PFSK-1 (cell line): ENCODE measurements at regions not wholly inside any gene's neighbourhood (a gene's known extent, or its start where the extent isn't known, plus 50 kb on each side); places are given as distances from the start of the nearest gene placed in this dataset.

Experiments used
- POLR2AphosphoS5 ChIP-seq: IDR thresholded peaks from 2 replicates; pipeline ENCODE4 v1.6.1; 2012; ENCODE audit warnings: low read depth, mild to moderate bottlenecking, control low read depth, low read length, moderate library complexity
- TAF1 ChIP-seq: IDR thresholded peaks from 2 replicates; pipeline ENCODE4 v1.6.1; 2012; ENCODE audit warnings: low read length, control low read depth, borderline replicate concordance; ENCODE audit not compliant: insufficient read depth
- TF ChIP-seq, protein P1 (sequence below), 2 experiments: IDR thresholded peaks; 2 replicates each; pipeline versions ENCODE4 v1.6.1 to v1.8.0; 2011 to 2012; ENCODE audit warnings: low read depth in 2 of 2, low read length in 2 of 2, control low read depth in 1 of 2, inconsistent platforms in 1 of 2, mild to moderate bottlenecking in 1 of 2, moderate library complexity in 1 of 2; ENCODE audit not compliant: insufficient read depth in 1 of 2

DNA sequence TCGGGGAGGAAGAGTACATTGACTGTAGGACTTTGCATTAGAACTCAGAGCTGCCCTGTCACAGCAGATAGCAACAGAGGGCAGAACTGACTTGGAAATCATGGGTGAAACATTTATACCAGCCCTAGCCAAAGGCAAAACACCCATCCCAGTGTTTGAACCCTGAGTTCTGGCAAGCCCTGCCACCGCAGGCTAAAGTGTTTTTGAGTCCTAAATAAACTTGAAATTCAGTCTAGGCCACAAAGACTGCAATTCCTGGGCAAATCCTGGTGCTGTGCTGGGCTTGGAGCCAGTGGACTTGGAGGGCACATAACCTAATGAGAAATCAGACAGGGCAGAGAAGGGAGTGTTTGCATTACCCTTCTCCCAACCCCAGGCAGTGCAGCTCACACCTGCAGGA, 1015.7 kb downstream of the FSTL5 start:
- no peak for TF ChIP-seq POLR2AphosphoS5
- TF ChIP-seq, protein P1, sequence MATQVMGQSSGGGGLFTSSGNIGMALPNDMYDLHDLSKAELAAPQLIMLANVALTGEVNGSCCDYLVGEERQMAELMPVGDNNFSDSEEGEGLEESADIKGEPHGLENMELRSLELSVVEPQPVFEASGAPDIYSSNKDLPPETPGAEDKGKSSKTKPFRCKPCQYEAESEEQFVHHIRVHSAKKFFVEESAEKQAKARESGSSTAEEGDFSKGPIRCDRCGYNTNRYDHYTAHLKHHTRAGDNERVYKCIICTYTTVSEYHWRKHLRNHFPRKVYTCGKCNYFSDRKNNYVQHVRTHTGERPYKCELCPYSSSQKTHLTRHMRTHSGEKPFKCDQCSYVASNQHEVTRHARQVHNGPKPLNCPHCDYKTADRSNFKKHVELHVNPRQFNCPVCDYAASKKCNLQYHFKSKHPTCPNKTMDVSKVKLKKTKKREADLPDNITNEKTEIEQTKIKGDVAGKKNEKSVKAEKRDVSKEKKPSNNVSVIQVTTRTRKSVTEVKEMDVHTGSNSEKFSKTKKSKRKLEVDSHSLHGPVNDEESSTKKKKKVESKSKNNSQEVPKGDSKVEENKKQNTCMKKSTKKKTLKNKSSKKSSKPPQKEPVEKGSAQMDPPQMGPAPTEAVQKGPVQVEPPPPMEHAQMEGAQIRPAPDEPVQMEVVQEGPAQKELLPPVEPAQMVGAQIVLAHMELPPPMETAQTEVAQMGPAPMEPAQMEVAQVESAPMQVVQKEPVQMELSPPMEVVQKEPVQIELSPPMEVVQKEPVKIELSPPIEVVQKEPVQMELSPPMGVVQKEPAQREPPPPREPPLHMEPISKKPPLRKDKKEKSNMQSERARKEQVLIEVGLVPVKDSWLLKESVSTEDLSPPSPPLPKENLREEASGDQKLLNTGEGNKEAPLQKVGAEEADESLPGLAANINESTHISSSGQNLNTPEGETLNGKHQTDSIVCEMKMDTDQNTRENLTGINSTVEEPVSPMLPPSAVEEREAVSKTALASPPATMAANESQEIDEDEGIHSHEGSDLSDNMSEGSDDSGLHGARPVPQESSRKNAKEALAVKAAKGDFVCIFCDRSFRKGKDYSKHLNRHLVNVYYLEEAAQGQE (IDR thresholded peaks at IDR 0.05; ENCODE audit: insufficient read depth in 1 of 2, low read depth in 2 of 2, low read length in 2 of 2) = no peak
- no peak for TF ChIP-seq TAF1
